HG02885 (cell line): ENCODE measurements at regions not wholly inside any gene's neighbourhood (a gene's known extent, or its start where the extent isn't known, plus 50 kb on each side); places are given as distances from the start of the nearest gene placed in this dataset.

Experiments used
- ATAC-seq: cut with Tn5 transposase; IDR thresholded peaks from one replicate; pipeline ENCODE4 v1.9.1; 2021; ENCODE audit warnings: mild to moderate bottlenecking; ENCODE audit not compliant: unreplicated experiment, poor library complexity

- no peak for ATAC-seq
These were observed 526.7 kb upstream of the ADAMTS5 start for GRCh38 chr21:27493542-27493941.

DNA sequence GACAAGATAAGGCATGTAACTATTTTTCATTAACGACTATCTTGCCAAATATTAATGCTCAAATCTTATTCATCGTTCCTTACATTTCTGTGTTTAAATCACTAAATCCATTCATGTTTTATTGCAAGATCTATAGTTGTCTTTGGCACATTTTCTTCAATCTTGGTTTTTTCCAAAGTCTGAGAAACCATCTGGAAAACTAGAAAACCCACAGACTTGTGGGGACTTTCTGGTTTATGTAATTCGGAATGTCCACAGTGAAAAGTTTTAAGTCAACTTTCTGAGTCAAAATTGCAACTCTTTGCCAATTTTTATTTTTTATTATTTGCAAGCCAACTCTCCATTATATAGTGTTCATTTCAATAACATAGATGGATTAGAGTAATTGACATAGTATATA is 520.8 kb upstream of the ADAMTS5 start:
- no peak for ATAC-seq

- no peak for ATAC-seq
These were observed 514.0 kb upstream of the ADAMTS5 start for GRCh38 chr21:27480841-27481261.

DNA sequence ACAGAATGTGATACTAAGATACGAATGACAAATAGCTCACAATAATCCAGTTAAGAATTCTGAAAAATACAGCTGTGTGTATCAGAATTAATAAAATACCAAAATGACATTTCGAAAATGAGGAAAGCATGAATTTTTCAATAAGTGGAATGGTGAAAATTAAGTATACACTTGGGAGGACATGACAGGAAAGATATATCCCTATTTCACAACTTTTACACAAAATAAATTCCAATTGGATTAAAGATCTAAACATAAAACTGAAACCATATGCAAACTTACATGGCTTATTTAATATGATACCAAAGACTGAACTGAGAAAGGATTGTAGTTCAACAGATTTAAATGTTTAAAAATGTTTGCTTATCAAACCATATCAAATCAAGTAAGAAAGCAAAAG is 510.4 kb upstream of the ADAMTS5 start:
- ATAC-seq = no peak

DNA sequence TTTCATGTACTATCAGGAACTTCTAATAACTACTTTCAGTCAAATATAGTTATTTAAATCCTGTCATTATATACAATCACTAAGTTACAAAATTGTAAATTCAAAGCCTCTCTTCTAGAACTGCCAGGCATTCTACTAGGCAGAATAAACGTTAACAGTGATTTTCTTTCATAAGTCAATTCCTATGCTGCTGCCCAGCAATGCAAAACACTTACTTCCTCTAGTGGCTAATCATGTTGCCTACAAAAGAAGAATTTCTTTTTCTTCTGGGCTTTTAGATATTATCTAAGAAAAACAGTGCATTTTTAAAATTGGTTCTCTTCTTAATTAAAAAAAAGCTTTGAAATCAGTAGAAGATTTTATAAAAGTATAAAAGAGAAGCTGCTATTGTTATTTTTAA is 509.8 kb upstream of the ADAMTS5 start:
- no peak for ATAC-seq

GRCh38 chr21:27475363-27475955 is 508.6 kb upstream of the ADAMTS5 start:
- no peak for ATAC-seq

DNA sequence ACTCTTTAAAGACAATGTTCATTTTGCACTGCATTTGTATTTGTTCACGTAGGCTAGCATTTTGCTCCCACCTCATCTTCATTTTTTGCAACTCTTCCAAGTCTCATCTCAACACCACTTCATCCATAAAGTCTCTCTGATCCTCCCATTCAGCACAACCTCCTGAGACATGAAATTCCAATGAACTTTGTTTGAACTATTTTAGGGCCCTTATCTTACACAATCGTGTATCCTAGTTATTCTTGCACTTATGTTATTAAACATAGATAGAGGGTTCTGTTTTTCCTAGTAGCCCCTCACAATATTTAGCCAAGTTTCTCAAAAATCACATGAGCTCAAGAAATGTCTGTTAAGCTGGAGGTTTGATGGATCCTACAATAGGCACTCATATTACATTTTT is 500.5 kb upstream of the ADAMTS5 start:
- ATAC-seq = no peak

DNA sequence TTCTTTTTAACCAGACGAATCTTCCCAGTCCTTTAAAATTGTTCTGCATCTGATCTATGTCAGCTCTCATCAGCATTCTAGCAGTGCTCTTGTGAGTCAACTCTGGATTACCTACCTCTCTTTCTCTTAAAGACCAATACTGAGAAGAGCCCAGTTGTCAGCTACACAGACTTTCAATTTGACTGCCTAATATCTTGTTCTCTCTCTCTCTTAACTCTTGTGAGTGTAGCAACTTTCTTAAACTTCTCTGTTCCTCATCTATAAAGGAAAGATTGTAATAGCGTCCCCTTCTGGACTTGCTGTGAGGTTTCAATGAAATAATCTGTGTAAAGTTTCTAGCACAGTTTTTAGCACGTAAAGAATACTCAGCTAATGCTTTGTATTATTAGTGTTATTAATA is 499.3 kb upstream of the ADAMTS5 start:
- ATAC-seq = no peak

- ATAC-seq = no peak
These were observed 497.8 kb upstream of the ADAMTS5 start for GRCh38 chr21:27464648-27465047.

DNA sequence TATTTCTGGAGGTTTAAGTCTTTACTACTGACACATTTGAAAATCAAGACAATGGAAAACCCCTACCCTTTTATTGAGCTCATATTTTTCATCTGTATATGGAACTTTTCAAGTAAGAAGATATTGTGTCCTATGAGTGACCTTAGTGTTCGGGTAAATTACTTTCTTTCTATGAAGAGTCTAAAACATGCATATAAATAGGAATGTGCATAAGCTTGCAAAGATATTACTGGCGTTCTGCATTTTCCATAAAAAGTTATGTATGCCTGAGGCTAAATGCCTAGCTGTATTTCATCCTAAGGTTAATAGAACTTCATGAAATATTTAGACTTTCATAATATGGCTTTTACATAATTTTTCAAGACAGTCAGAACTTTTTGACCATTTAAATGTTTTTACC is 495.8 kb upstream of the ADAMTS5 start:
- no peak for ATAC-seq

GRCh38 chr21:27454234-27454633 is 487.3 kb upstream of the ADAMTS5 start:
- no peak for ATAC-seq

DNA sequence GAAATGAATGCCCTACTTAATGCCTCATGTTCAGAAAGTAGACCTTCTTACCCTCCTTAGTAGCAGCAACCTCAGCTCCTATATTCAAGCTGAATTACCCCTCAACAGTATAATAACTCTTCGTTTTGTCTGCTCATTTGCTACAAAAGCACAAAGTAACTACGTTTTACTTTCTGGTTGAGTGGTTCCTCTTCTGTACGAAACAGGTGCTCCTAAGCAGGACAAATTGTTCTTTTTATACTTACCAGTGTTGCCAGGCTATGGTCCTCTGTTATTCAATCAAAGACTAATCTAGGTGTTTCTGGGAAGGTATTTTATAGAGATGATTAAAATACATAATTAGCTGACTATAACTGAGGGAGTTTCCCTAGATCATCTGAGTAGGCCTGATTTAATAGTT is 484.2 kb upstream of the ADAMTS5 start:
- no peak for ATAC-seq

DNA sequence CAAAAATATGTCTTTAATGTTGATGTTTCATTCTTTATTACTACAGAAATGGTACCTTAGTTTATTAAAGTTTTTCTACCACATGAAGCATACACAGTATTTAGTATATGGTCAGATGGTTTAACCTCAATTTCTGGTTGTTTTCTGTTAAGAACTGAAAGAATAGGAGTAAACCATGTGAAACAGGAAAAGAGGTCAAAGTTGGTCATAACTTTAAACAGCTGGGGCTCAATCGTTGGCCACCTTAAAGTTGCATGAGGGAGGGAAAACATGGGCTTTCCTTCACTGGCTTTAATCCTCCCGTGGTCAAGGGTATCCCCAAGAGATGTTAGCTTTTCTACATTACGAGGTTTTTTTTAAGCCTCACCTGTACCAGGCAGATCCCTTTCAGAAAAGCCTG is 483.3 kb upstream of the ADAMTS5 start:
- no peak for ATAC-seq

DNA sequence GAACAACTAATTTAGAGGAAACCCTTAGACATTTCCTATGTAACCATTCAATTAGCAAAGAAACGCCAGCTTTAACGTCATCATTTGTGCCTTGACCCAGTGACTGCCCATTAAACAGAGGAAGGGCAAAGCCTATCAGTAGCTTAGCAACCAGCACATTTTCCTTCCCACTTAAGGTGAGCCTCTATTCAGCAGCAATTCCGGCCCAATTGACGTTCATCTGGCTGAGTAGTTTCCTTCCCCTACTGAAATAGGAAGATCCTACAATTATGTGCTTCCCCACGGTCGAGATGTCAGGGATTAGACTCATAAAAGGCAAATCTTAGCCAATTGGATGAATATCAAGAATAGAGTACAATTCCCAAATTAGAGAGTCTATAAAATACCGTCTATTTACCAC is 482.1 kb upstream of the ADAMTS5 start:
- ATAC-seq = no peak

DNA sequence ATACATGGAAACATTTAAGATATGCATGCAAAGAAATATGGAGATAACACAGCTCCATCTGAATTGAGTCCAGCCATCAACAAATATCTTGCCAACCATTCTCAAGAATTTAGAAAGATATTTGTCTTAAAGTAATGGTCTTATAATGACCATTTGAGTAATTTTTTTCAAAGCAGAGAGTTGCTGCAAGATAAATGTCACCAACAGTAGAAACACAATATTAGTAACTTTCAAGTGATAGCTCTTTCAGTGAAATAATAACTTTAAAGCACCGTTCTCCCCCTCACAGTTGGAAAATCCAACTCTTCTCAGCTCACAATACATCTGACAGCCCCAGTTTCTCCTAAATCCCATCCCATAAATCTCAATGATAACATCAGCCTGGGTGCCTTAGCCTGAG is 481.0 kb upstream of the ADAMTS5 start:
- ATAC-seq = no peak

- no peak for ATAC-seq
These were observed 462.9 kb upstream of the ADAMTS5 start for GRCh38 chr21:27429710-27430341.

DNA sequence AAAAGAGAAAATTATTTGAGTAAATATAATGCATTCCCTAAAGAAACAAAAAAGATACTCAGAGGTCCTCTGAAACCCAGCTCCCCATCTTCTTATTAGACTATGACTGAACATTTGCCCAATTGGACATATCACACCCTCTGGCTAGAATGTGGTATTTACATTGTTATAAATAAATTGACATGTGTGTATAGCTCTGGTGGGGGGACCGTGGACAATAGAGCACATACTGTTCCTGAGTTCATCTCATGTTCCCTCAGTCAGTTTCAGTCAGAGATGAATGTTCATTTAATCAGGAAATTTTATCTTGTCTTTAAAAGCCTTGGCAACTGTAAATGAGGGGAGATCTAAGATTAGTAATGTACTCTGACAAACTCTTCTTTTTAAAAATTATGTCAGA is 459.3 kb upstream of the ADAMTS5 start:
- ATAC-seq = no peak

GRCh38 chr21:27425574-27425973 is 458.7 kb upstream of the ADAMTS5 start:
- ATAC-seq = no peak

- ATAC-seq = no peak
These were observed 458.3 kb upstream of the ADAMTS5 start for GRCh38 chr21:27425172-27425571.

- ATAC-seq = no peak
These were observed 457.7 kb upstream of the ADAMTS5 start for GRCh38 chr21:27424601-27425000.

DNA sequence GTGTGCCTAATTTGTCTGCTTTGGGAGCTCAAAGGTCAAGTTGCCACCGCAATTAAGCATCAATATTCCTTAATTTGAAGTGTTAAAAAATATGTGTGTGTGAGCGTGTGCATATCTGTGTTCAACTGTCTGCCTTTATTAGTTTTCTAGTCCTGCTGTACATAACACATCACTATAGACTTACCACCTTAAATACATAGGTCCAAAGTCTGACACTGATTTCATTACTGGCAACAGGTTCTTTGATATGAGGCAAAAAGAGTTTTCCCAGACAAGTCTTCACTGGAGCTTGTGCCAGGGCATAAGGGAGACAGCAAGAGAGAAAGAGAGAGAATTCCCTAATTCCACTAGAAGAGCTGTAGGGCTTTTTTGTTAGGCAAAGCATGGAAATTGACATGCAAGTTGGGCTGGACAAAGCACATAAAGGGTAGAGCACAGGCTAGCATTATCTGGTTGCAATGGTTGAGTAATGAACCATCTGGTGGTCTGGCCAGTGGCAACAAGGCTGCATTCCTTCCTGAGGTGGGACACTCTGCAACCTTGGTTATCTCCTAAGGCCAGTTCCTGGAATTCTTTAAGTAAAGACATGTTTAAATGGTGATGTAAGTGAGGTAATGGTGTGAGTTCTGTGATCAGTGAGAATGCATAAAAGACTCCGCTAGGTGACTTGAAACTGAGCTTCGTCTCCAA is 457.2 kb upstream of the ADAMTS5 start:
- no peak for ATAC-seq

DNA sequence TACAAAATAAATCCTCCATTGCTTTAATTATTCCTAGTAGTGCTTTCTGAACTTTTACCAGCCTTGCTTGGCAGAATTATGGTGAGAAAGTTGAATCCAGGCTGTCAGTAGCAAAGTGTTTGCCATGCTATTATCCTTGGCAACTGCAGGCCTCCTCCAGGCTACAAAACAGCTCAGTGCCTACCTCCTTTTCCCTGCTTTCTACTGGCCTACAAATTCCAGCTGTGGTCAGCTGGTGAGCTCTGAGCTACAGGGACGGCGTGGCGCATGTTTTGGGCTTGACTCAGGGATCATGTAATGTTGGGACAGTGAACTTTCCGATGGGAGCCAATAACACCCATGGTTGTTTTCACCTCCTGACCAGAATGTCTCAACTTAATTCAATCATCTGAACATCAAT is 456.1 kb upstream of the ADAMTS5 start:
- ATAC-seq = no peak
